ENCODE measurements at regions not wholly inside any gene's neighbourhood (a gene's known extent, or its start where the extent isn't known, plus 50 kb on each side); places are given as distances from the start of the nearest gene placed in this dataset.

DNA sequence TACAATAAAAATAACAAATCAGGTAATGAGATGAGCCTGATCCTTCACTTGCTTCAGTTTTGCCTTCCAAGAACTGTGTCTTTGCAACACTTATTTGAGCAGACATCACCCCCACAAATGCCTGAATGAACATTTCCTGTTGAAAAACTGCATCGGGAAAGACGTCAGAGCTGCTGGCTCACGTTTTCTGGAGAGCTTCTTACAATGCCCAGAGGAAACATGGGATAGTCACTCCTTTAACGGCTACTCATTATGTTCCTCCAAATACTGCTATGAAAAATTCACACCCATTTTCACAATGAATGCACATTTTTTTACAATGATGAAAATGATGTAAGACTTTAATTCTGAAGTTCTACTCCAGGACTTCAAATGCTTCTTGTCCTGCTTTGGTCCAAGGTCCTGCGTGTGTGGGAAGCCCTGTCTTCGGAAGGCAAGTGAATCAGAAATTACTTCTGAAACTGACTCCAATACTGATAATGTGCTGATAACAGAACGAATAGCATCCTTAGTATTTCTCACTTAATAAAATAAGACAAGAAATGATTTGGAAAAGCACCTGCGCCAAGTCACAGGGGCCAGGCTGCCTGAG is 238.0 kb downstream of the ANKRD60 start:
- TF ChIP-seq CTCF (IDR thresholded peaks at IDR 0.05; ENCODE audit: insufficient read depth, low read length, poor library complexity, severe bottlenecking) (no peak), EZH2phosphoT487 (conservative IDR thresholded peaks at IDR 0.05; ENCODE audit: low read length) (no peak)
